ENCODE measurements at regions not wholly inside any gene's neighbourhood (a gene's known extent, or its start where the extent isn't known, plus 50 kb on each side); places are given as distances from the start of the nearest gene placed in this dataset.

GRCh38 chr18:44514106-44514505 is 166.6 kb upstream of the SETBP1 start:
- Histone ChIP-seq H3K4me2 (ENCODE audit: low read length) (no peak overlapping the region), H3K9me3 (replicated peaks; ENCODE audit: low read length) (no peaks in the 10 kb centered on the region), H3K4me3 (ENCODE audit: low read length) (no peak overlapping the region), H3K4me1 (ENCODE audit: control insufficient read depth, insufficient read depth, low read length) (peaks cover 7% of the 10 kb centered on the region), H3K36me3 (ENCODE audit: insufficient read depth, low read length) (no peaks in the 10 kb centered on the region), H3K27me3 (ENCODE audit: control insufficient read depth, insufficient read depth, low read length) (no peaks in the 10 kb centered on the region), H3K9ac (ENCODE audit: low read depth, low read length) (no peak overlapping the region)

GRCh38 chr18:44514766-44515165 is 165.9 kb upstream of the SETBP1 start:
- Histone ChIP-seq H3K9ac (ENCODE audit: low read depth, low read length) (no peak overlapping the region), H3K9me3 (replicated peaks; ENCODE audit: low read length) (no peaks in the 10 kb centered on the region), H3K36me3 (ENCODE audit: insufficient read depth, low read length) (no peaks in the 10 kb centered on the region), H3K27me3 (ENCODE audit: control insufficient read depth, insufficient read depth, low read length) (no peaks in the 10 kb centered on the region), H3K4me1 (ENCODE audit: control insufficient read depth, insufficient read depth, low read length) (peaks cover 7% of the 10 kb centered on the region), H3K4me2 (ENCODE audit: low read length) (no peak overlapping the region), H3K4me3 (ENCODE audit: low read length) (no peak overlapping the region)

GRCh38 chr18:44516450-44516849 is 164.2 kb upstream of the SETBP1 start:
- Histone ChIP-seq H3K9me3 (replicated peaks; ENCODE audit: low read length) (no peaks in the 10 kb centered on the region), H3K36me3 (ENCODE audit: insufficient read depth, low read length) (no peaks in the 10 kb centered on the region), H3K9ac (ENCODE audit: low read depth, low read length) (no peak overlapping the region), H3K27me3 (ENCODE audit: control insufficient read depth, insufficient read depth, low read length) (no peaks in the 10 kb centered on the region), H3K4me1 (ENCODE audit: control insufficient read depth, insufficient read depth, low read length) (peaks cover 20% of the 10 kb centered on the region), H3K4me2 (ENCODE audit: low read length) (no peak overlapping the region), H3K4me3 (ENCODE audit: low read length) (no peak overlapping the region)

- no peaks in the 10 kb centered on the region for H3K27me3 ChIP-seq (ENCODE audit: control insufficient read depth, insufficient read depth, low read length)
- no peaks in the 10 kb centered on the region for H3K9me3 ChIP-seq (replicated peaks; ENCODE audit: low read length)
- H3K4me3 ChIP-seq (ENCODE audit: low read length), result no peak overlapping the region
- peaks cover 25% of the 10 kb centered on the region for H3K4me1 ChIP-seq (ENCODE audit: control insufficient read depth, insufficient read depth, low read length)
- no peaks in the 10 kb centered on the region for H3K36me3 ChIP-seq (ENCODE audit: insufficient read depth, low read length)
- H3K9ac ChIP-seq (ENCODE audit: low read depth, low read length), result no peak overlapping the region
- H3K4me2 ChIP-seq (ENCODE audit: low read length), result no peak overlapping the region
Measured at GRCh38 chr18:44517136-44517535, 163.6 kb upstream of the SETBP1 start.

- no peaks in the 10 kb centered on the region for H3K9me3 ChIP-seq (replicated peaks; ENCODE audit: low read length)
- no peaks in the 10 kb centered on the region for H3K36me3 ChIP-seq (ENCODE audit: insufficient read depth, low read length)
- H3K27me3 ChIP-seq (ENCODE audit: control insufficient read depth, insufficient read depth, low read length), result no peaks in the 10 kb centered on the region
- no peak overlapping the region for H3K9ac ChIP-seq (ENCODE audit: low read depth, low read length)
- H3K4me2 ChIP-seq (ENCODE audit: low read length), result no peak overlapping the region
- H3K4me3 ChIP-seq (ENCODE audit: low read length), result no peak overlapping the region
- peaks cover 25% of the 10 kb centered on the region for H3K4me1 ChIP-seq (ENCODE audit: control insufficient read depth, insufficient read depth, low read length)
Measured at GRCh38 chr18:44518091-44518615, 162.5 kb upstream of the SETBP1 start.

GRCh38 chr18:44518666-44519065 is 162.0 kb upstream of the SETBP1 start:
- H3K9ac ChIP-seq (ENCODE audit: low read depth, low read length), result no peak overlapping the region
- H3K4me2 ChIP-seq (ENCODE audit: low read length), result no peak overlapping the region
- peaks cover 25% of the 10 kb centered on the region for H3K4me1 ChIP-seq (ENCODE audit: control insufficient read depth, insufficient read depth, low read length)
- no peaks in the 10 kb centered on the region for H3K9me3 ChIP-seq (replicated peaks; ENCODE audit: low read length)
- H3K27me3 ChIP-seq (ENCODE audit: control insufficient read depth, insufficient read depth, low read length), result no peaks in the 10 kb centered on the region
- H3K36me3 ChIP-seq (ENCODE audit: insufficient read depth, low read length), result no peaks in the 10 kb centered on the region
- no peak overlapping the region for H3K4me3 ChIP-seq (ENCODE audit: low read length)

GRCh38 chr18:44520981-44521667 is 159.6 kb upstream of the SETBP1 start:
- no peak overlapping the region for H3K9ac ChIP-seq (ENCODE audit: low read depth, low read length)
- H3K9me3 ChIP-seq (replicated peaks; ENCODE audit: low read length), result no peaks in the 10 kb centered on the region
- no peaks in the 10 kb centered on the region for H3K36me3 ChIP-seq (ENCODE audit: insufficient read depth, low read length)
- no peaks in the 10 kb centered on the region for H3K27me3 ChIP-seq (ENCODE audit: control insufficient read depth, insufficient read depth, low read length)
- peak overlapping the region; percentile 29 for H3K4me2 ChIP-seq (ENCODE audit: low read length)
- H3K4me1 ChIP-seq (ENCODE audit: control insufficient read depth, insufficient read depth, low read length), result peaks cover 25% of the 10 kb centered on the region
- H3K4me3 ChIP-seq (ENCODE audit: low read length), result no peak overlapping the region

GRCh38 chr18:44521668-44522022 is 159.0 kb upstream of the SETBP1 start:
- peak overlapping the region; percentile 29 for H3K4me2 ChIP-seq (ENCODE audit: low read length)
- no peaks in the 10 kb centered on the region for H3K36me3 ChIP-seq (ENCODE audit: insufficient read depth, low read length)

GRCh38 chr18:44526705-44527415 is 153.8 kb upstream of the SETBP1 start:
- H3K4me2 ChIP-seq (ENCODE audit: low read length), result no peak overlapping the region
- no peak overlapping the region for H3K4me3 ChIP-seq (ENCODE audit: low read length)
- H3K36me3 ChIP-seq (ENCODE audit: insufficient read depth, low read length), result no peaks in the 10 kb centered on the region
- peaks cover 5% of the 10 kb centered on the region for H3K27me3 ChIP-seq (ENCODE audit: control insufficient read depth, insufficient read depth, low read length)
- no peaks in the 10 kb centered on the region for H3K9me3 ChIP-seq (replicated peaks; ENCODE audit: low read length)
- H3K9ac ChIP-seq (ENCODE audit: low read depth, low read length), result no peak overlapping the region
- H3K4me1 ChIP-seq (ENCODE audit: control insufficient read depth, insufficient read depth, low read length), result peaks cover 1% of the 10 kb centered on the region

More at GRCh38 chr18:44521668-44522022, 159.0 kb upstream of the SETBP1 start:
- H3K9me3 ChIP-seq (replicated peaks; ENCODE audit: low read length), result no peaks in the 10 kb centered on the region
- H3K27me3 ChIP-seq (ENCODE audit: control insufficient read depth, insufficient read depth, low read length), result no peaks in the 10 kb centered on the region
- H3K4me1 ChIP-seq (ENCODE audit: control insufficient read depth, insufficient read depth, low read length), result peaks cover 25% of the 10 kb centered on the region
- no peak overlapping the region for H3K9ac ChIP-seq (ENCODE audit: low read depth, low read length)
- H3K4me3 ChIP-seq (ENCODE audit: low read length), result no peak overlapping the region

GRCh38 chr18:44533071-44533470 is 147.6 kb upstream of the SETBP1 start:
- Histone ChIP-seq H3K36me3 (ENCODE audit: insufficient read depth, low read length) (no peaks in the 10 kb centered on the region), H3K9ac (ENCODE audit: low read depth, low read length) (no peak overlapping the region), H3K4me2 (ENCODE audit: low read length) (no peak overlapping the region), H3K27me3 (ENCODE audit: control insufficient read depth, insufficient read depth, low read length) (peaks cover 5% of the 10 kb centered on the region), H3K4me1 (ENCODE audit: control insufficient read depth, insufficient read depth, low read length) (peaks cover 19% of the 10 kb centered on the region), H3K4me3 (ENCODE audit: low read length) (no peak overlapping the region), H3K9me3 (replicated peaks; ENCODE audit: low read length) (no peaks in the 10 kb centered on the region)

- Histone ChIP-seq H3K9ac (ENCODE audit: low read depth, low read length) (no peak overlapping the region), H3K9me3 (replicated peaks; ENCODE audit: low read length) (no peaks in the 10 kb centered on the region), H3K4me1 (ENCODE audit: control insufficient read depth, insufficient read depth, low read length) (peaks cover 19% of the 10 kb centered on the region), H3K4me2 (ENCODE audit: low read length) (peak overlapping the region; percentile 30), H3K27me3 (ENCODE audit: control insufficient read depth, insufficient read depth, low read length) (no peaks in the 10 kb centered on the region), H3K36me3 (ENCODE audit: insufficient read depth, low read length) (no peaks in the 10 kb centered on the region), H3K4me3 (ENCODE audit: low read length) (no peak overlapping the region)
Measured at GRCh38 chr18:44536046-44536445, 144.6 kb upstream of the SETBP1 start.

GRCh38 chr18:44536619-44537018 is 144.1 kb upstream of the SETBP1 start:
- H3K4me1 ChIP-seq (ENCODE audit: control insufficient read depth, insufficient read depth, low read length), result peaks cover 19% of the 10 kb centered on the region
- H3K4me3 ChIP-seq (ENCODE audit: low read length), result no peak overlapping the region
- H3K36me3 ChIP-seq (ENCODE audit: insufficient read depth, low read length), result no peaks in the 10 kb centered on the region
- no peaks in the 10 kb centered on the region for H3K27me3 ChIP-seq (ENCODE audit: control insufficient read depth, insufficient read depth, low read length)
- H3K9me3 ChIP-seq (replicated peaks; ENCODE audit: low read length), result no peaks in the 10 kb centered on the region
- H3K4me2 ChIP-seq (ENCODE audit: low read length), result no peak overlapping the region
- H3K9ac ChIP-seq (ENCODE audit: low read depth, low read length), result no peak overlapping the region
